H9 (cell line): ENCODE measurements at regions not wholly inside any gene's neighbourhood (a gene's known extent, or its start where the extent isn't known, plus 50 kb on each side); places are given as distances from the start of the nearest gene placed in this dataset.

Experiments used
- DNase-seq: peaks from one replicate; pipeline ENCODE4 v3.0.0-alpha.2; 2017
- H2AFZ ChIP-seq: one replicate; pipeline ENCODE4 v1.6.1; 2013; ENCODE audit warnings: mild to moderate bottlenecking, low read length, control low read depth, moderate library complexity
- H2AK5ac ChIP-seq: 2 replicates; pipeline ENCODE4 v1.6.1; 2013; ENCODE audit warnings: low read length, control low read depth, mixed read lengths; ENCODE audit not compliant: insufficient read length
- H2BK120ac ChIP-seq: one replicate; pipeline ENCODE4 v1.6.1; 2013; ENCODE audit warnings: low read depth, mild to moderate bottlenecking, low read length, control low read depth, inconsistent platforms; ENCODE audit not compliant: poor library complexity, severe bottlenecking
- H2BK12ac ChIP-seq: 2 replicates; pipeline ENCODE4 v1.6.1; 2013; ENCODE audit warnings: low read length, control low read depth, mixed read lengths, low read depth; ENCODE audit not compliant: insufficient read length
- H2BK15ac ChIP-seq: 2 replicates; pipeline ENCODE4 v1.6.1; 2013; ENCODE audit warnings: low read depth, low read length, control low read depth
- H2BK20ac ChIP-seq: one replicate; pipeline ENCODE4 v1.6.1; 2013; ENCODE audit warnings: low read depth, mild to moderate bottlenecking, low read length, control low read depth, inconsistent platforms; ENCODE audit not compliant: poor library complexity, severe bottlenecking
- H2BK5ac ChIP-seq: 2 replicates; pipeline ENCODE4 v1.6.1; 2013; ENCODE audit warnings: low read length, control low read depth, mixed read lengths; ENCODE audit not compliant: insufficient read length
- H3K14ac ChIP-seq: 2 replicates; pipeline ENCODE4 v1.6.1; 2013; ENCODE audit warnings: low read length, control low read depth; ENCODE audit not compliant: insufficient read depth
- H3K18ac ChIP-seq: 2 replicates; pipeline ENCODE4 v1.6.1; 2013; ENCODE audit warnings: low read depth, mild to moderate bottlenecking, mixed read lengths, low read length, control low read depth; ENCODE audit not compliant: insufficient read length
- H3K23ac ChIP-seq: 2 replicates; pipeline ENCODE4 v1.6.1; 2013; ENCODE audit warnings: low read length, control low read depth, mixed read lengths, low read depth; ENCODE audit not compliant: insufficient read length
- H3K23me2 ChIP-seq: 2 replicates; pipeline ENCODE4 v1.6.1; 2013; ENCODE audit warnings: low read depth, mild to moderate bottlenecking, mixed read lengths, low read length, control low read depth; ENCODE audit not compliant: insufficient read length, poor library complexity, severe bottlenecking
- H3K27ac ChIP-seq: 2 replicates; pipeline ENCODE4 v1.5.1; 2013; ENCODE audit warnings: low read length, control low read depth, mixed read lengths, low read depth; ENCODE audit not compliant: insufficient read length
- H3K27me3 ChIP-seq: 2 replicates; pipeline ENCODE4 v1.6.1; 2013; ENCODE audit warnings: low read length, control low read depth, inconsistent platforms; ENCODE audit not compliant: insufficient read depth
- H3K4ac ChIP-seq: 2 replicates; pipeline ENCODE4 v1.6.1; 2013; ENCODE audit warnings: low read depth, mild to moderate bottlenecking, control low read depth, inconsistent platforms, low read length, moderate library complexity
- H3K4me1 ChIP-seq: 2 replicates; pipeline ENCODE4 v1.6.1; 2013; ENCODE audit warnings: low read length, control low read depth, inconsistent platforms; ENCODE audit not compliant: insufficient read depth
- H3K4me2 ChIP-seq: 2 replicates; pipeline ENCODE4 v1.6.1; 2013; ENCODE audit warnings: low read length, control low read depth, mixed read lengths; ENCODE audit not compliant: insufficient read length, insufficient read depth
- H3K56ac ChIP-seq: 2 replicates; pipeline ENCODE4 v1.6.1; 2013; ENCODE audit warnings: low read depth, mild to moderate bottlenecking, mixed read lengths, low read length, control low read depth; ENCODE audit not compliant: insufficient read length
- H3K79me1 ChIP-seq: 2 replicates; pipeline ENCODE4 v1.6.1; 2013; ENCODE audit warnings: low read depth, mild to moderate bottlenecking, moderate library complexity, low read length, control low read depth, inconsistent platforms; ENCODE audit not compliant: insufficient read depth, poor library complexity, severe bottlenecking
- H3K79me2 ChIP-seq: 2 replicates; pipeline ENCODE4 v1.6.1; 2013; ENCODE audit warnings: low read length, control low read depth, inconsistent platforms; ENCODE audit not compliant: insufficient read depth
- H3K9ac ChIP-seq: 2 replicates; pipeline ENCODE4 v1.6.1; 2013; ENCODE audit warnings: low read length, control low read depth, mixed read lengths; ENCODE audit not compliant: insufficient read length; ENCODE audit errors: extremely low read depth
- H3K9me3 ChIP-seq: one replicate; pipeline ENCODE4 v1.6.1; 2013; ENCODE audit warnings: low read depth, low read length, inconsistent platforms; ENCODE audit not compliant: control insufficient read depth
- H3T11ph ChIP-seq: one replicate; pipeline ENCODE4 v1.6.1; 2013; ENCODE audit warnings: mild to moderate bottlenecking, low read length, control low read depth, inconsistent platforms
- H4K20me1 ChIP-seq: one replicate; pipeline ENCODE4 v1.6.1; 2013; ENCODE audit not compliant: control insufficient read depth, insufficient read length, insufficient read depth
- H4K5ac ChIP-seq: 2 replicates; pipeline ENCODE4 v1.6.1; 2013; ENCODE audit warnings: low read depth, mild to moderate bottlenecking, mixed read lengths, low read length, control low read depth; ENCODE audit not compliant: insufficient read length
- H4K8ac ChIP-seq: replicated peaks from 2 replicates; pipeline ENCODE4 v1.6.1; 2013; ENCODE audit warnings: low read length, control low read depth, mixed read lengths, low read depth; ENCODE audit not compliant: insufficient read length
- H4K91ac ChIP-seq: 2 replicates; pipeline ENCODE4 v1.6.1; 2013; ENCODE audit warnings: low read depth, mild to moderate bottlenecking, moderate library complexity, mixed read lengths, low read length, control low read depth; ENCODE audit not compliant: insufficient read length
- H3K27ac Mint-ChIP-seq, 3 experiments: 2 replicates in 2 of 3; 3 replicates in 1 of 3; pipeline ENCODE4 v1.8.0; 2020 to 2021; ENCODE audit warnings: mixed read lengths in 3 of 3, mild to moderate bottlenecking in 1 of 3, moderate library complexity in 1 of 3
- H3K27me3 Mint-ChIP-seq: 2 replicates; pipeline ENCODE4 v1.8.0; 2021; ENCODE audit warnings: low read depth, mild to moderate bottlenecking, moderate library complexity, mixed read lengths
- H3K36me3 Mint-ChIP-seq, 3 experiments: 2 replicates in 2 of 3; 3 replicates in 1 of 3; pipeline ENCODE4 v1.8.0; 2020 to 2021; ENCODE audit warnings: low read depth in 3 of 3, mixed read lengths in 3 of 3; ENCODE audit not compliant: insufficient read depth in 1 of 3
- H3K4me1 Mint-ChIP-seq, 2 experiments: 2 replicates each; pipeline ENCODE4 v1.8.0; 2020; ENCODE audit warnings: mixed read lengths in 2 of 2
- H3K4me3 Mint-ChIP-seq, 2 experiments: 2 replicates in 1 of 2; 3 replicates in 1 of 2; pipeline ENCODE4 v1.8.0; 2020 to 2021; ENCODE audit warnings: mild to moderate bottlenecking in 2 of 2, mixed read lengths in 2 of 2, moderate library complexity in 1 of 2
- H3K9me3 Mint-ChIP-seq, 2 experiments: 2 replicates in 1 of 2; 3 replicates in 1 of 2; pipeline ENCODE4 v1.8.0; 2020; ENCODE audit warnings: mild to moderate bottlenecking in 2 of 2, mixed read lengths in 2 of 2, moderate library complexity in 1 of 2
- CTCF ChIP-seq: fragments of 200-600 bp; sonication (generic); conservative IDR thresholded peaks from 3 replicates; pipeline ENCODE4 v1.8.0; 2021; ENCODE audit warnings: antibody characterized with exemption, mild to moderate bottlenecking
- WGBS: extraction: QIAGEN DNeasy Blood & Tissue Kit; methylation state at CpG from one replicate; pipeline ENCODE4 v1.1.7; 2013; ENCODE audit warnings: missing lambda C conversion rate, low lambda C conversion rate, mixed read lengths; ENCODE audit not compliant: insufficient read length; ENCODE audit errors: extremely low coverage; 5-methylcytosine and 5-hydroxymethylcytosine counted together

- no CpG with 5 or more reads among the region's 10 CpGs for WGBS
- Histone ChIP-seq H2AK5ac (no peak overlapping the region), H2AFZ (no peak overlapping the region), H3K79me2 (no peaks in the 10 kb centered on the region), H3K79me1 (no peaks in the 10 kb centered on the region), H3K18ac (no peak overlapping the region), H4K91ac (no peak overlapping the region), H3K56ac (no peak overlapping the region), H4K20me1 (no peaks in the 10 kb centered on the region), H3K4ac (no peak overlapping the region), H2BK15ac (no peak overlapping the region), H2BK5ac (no peak overlapping the region), H3K4me1 (peaks cover 2% of the 10 kb centered on the region; the same call in 1 of the 2 replicates), H3K23me2 (no peaks in the 10 kb centered on the region), H4K8ac (no peak overlapping the region), H3K14ac (no peak overlapping the region), H2BK12ac (no peak overlapping the region), H2BK120ac (no peak overlapping the region), H3T11ph (no peak overlapping the region), H2BK20ac (no peak overlapping the region), H4K5ac (no peak overlapping the region), H3K4me2 (no peak overlapping the region), H3K27ac (no peak overlapping the region), H3K23ac (no peak overlapping the region), H3K9me3 (no peaks in the 10 kb centered on the region), H3K27me3 (no peaks in the 10 kb centered on the region; the same call in 1 of the 2 replicates), H3K9ac (no peak overlapping the region)
- Mint-ChIP-seq H3K9me3 (no peaks in the 10 kb centered on the region), H3K4me1 (peaks cover 24 to 37% of the 10 kb centered on the region in 2 experiments), H3K27me3 (peaks cover 15% of the 10 kb centered on the region), H3K36me3 (peaks cover 0 to 3% (median 0%) of the 10 kb centered on the region in 3 experiments; a peak in 3 of 7 replicates), H3K27ac (no peak overlapping the region), H3K4me3 (no peak overlapping the region)
- no peak for TF ChIP-seq CTCF
- DNase-seq, result no peak
Measured at GRCh38 chr4:4609622-4610334, 67.9 kb upstream of the STX18 start.
